Kidney (tissue), 13 donors: ENCODE measurements at regions not wholly inside any gene's neighbourhood (a gene's known extent, or its start where the extent isn't known, plus 50 kb on each side); places are given as distances from the start of the nearest gene placed in this dataset.
"Not testable (repeated sequence)": the region's sequence is repeated elsewhere in the genome, so short reads cannot be mapped to it uniquely, and the experiment has no call there.

Experiments used
- DNase-seq, 5 donors: peaks; one replicate each; pipeline ENCODE4 v3.0.0-alpha.2; 2013 to 2020
- FAIRE-seq: peaks from 2 replicates; lab custom pipeline; 2012; peaks lifted over from hg19 to GRCh38; lab: Jason Lieb, UNC
- H3K27ac ChIP-seq, 2 donors: one replicate each; pipeline ENCODE4 v1.7.0; 2013; ENCODE audit warnings: low read depth in 2 of 2, low read length in 2 of 2, inconsistent platforms in 1 of 2
- H3K27me3 ChIP-seq: one replicate; pipeline ENCODE4 v1.7.1; 2013; ENCODE audit warnings: low read length, inconsistent platforms; ENCODE audit not compliant: control insufficient read depth, insufficient read depth
- H3K36me3 ChIP-seq, 3 donors: one replicate each; pipeline versions ENCODE4 v1.7.0 to v1.7.1; 2013; ENCODE audit warnings: low read length in 3 of 3, control low read depth in 1 of 3, inconsistent platforms in 1 of 3; ENCODE audit not compliant: insufficient read depth in 3 of 3, control insufficient read depth in 2 of 3
- H3K4me1 ChIP-seq, 3 donors: one replicate each; pipeline versions ENCODE4 v1.7.0 to v1.7.1; 2013; ENCODE audit warnings: low read length in 3 of 3, inconsistent platforms in 1 of 3, low read depth in 1 of 3; ENCODE audit not compliant: control insufficient read depth in 2 of 3, insufficient read depth in 2 of 3
- H3K4me3 ChIP-seq, 3 donors: one replicate each; pipeline versions ENCODE4 v1.7.0 to v1.8.1; 2013; ENCODE audit warnings: low read length in 3 of 3, control low read depth in 1 of 3, inconsistent platforms in 1 of 3
- H3K9ac ChIP-seq, 3 donors: one replicate each; pipeline versions ENCODE4 v1.7.0 to v1.7.1; 2013; ENCODE audit warnings: low read length in 3 of 3, control low read depth in 1 of 3, inconsistent platforms in 1 of 3
- H3K9me3 ChIP-seq, 3 donors: one replicate each; pipeline versions ENCODE4 v1.7.0 to v1.7.1; 2013; ENCODE audit warnings: low read length in 3 of 3, control low read depth in 1 of 3, inconsistent platforms in 1 of 3; ENCODE audit not compliant: control insufficient read depth in 2 of 3, insufficient read depth in 1 of 3
- intact Hi-C: fragments of 100-400 bp; cut with DNase I; formaldehyde crosslinking; loops from one replicate; pipeline ENCODE4 v1.11.1; 2022
- TF ChIP-seq, protein P1 (sequence below): IDR thresholded peaks from 3 replicates; pipeline ENCODE4 v1.5.1; 2012; ENCODE audit warnings: mild to moderate bottlenecking, moderate library complexity, borderline replicate concordance; ENCODE audit not compliant: insufficient read depth; ENCODE audit errors: extremely low read depth
- donor health status: control.
- donor health status: control.
- donor health status: control.
- donor health status: control.
- donor health status: control.
- donor health status: DM: yes; HTN: yes; CAD: no.
- donor health status: Normal renal cell carcinoma (clear cell type).

DNA sequence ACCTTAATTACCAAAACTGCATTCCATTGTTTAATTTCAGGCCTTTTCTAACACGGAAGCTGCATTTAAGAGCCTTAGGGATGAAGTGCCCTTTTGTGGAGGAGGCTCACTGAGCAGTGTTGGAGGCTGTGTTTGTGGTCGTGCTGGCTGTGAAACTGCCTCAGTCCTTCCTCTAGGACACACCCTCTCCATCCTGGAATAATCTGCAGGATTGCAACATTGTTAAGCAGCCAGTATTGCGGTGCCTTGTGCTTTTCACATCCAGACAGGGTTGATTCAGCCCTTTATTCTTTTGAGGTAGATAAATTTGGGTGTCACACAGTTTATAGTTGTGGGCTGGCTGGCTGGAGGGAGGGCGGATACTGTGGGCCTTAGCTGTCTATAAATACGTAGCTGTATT lies 141.6 kb downstream of the CDRT15L2 start:
- no peak for FAIRE-seq
- no peak overlapping the region for H3K9ac ChIP-seq
- no peaks in the 10 kb centered on the region for H3K36me3 ChIP-seq
- no peaks in the 10 kb centered on the region for H3K9me3 ChIP-seq
- no peak for DNase-seq
- no peaks in the 10 kb centered on the region for H3K27me3 ChIP-seq
- H3K4me1 ChIP-seq, result no peaks in the 10 kb centered on the region
- no peak overlapping the region for H3K27ac ChIP-seq
- TF ChIP-seq, protein P1, sequence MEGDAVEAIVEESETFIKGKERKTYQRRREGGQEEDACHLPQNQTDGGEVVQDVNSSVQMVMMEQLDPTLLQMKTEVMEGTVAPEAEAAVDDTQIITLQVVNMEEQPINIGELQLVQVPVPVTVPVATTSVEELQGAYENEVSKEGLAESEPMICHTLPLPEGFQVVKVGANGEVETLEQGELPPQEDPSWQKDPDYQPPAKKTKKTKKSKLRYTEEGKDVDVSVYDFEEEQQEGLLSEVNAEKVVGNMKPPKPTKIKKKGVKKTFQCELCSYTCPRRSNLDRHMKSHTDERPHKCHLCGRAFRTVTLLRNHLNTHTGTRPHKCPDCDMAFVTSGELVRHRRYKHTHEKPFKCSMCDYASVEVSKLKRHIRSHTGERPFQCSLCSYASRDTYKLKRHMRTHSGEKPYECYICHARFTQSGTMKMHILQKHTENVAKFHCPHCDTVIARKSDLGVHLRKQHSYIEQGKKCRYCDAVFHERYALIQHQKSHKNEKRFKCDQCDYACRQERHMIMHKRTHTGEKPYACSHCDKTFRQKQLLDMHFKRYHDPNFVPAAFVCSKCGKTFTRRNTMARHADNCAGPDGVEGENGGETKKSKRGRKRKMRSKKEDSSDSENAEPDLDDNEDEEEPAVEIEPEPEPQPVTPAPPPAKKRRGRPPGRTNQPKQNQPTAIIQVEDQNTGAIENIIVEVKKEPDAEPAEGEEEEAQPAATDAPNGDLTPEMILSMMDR, result no peak
- intact Hi-C loops, result no loop called here
- no peak overlapping the region for H3K4me3 ChIP-seq

DNA sequence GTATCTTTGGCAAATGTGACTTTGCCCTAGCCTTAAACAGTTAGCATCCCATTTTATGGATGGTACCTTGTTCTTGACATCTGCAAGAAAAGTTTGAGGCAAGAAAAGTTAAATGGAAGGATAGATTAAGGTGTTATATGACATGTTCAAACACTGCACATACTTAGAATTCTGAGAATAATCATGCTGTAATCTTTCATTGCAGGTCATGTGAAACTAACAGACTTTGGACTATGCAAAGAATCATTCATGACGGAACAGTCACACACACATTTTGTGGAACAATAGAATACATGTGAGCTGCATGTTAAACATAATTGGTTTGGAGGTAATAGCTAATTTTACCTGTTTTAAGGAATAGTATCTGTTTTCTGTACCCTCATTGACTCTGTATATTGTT lies 144.9 kb downstream of the CDRT15L2 start:
- H3K27ac ChIP-seq, H3K4me3 ChIP-seq, DNase-seq, intact Hi-C loops, H3K36me3 ChIP-seq, FAIRE-seq, H3K27me3 ChIP-seq, H3K9me3 ChIP-seq, H3K9ac ChIP-seq, H3K4me1 ChIP-seq: not testable (repeated sequence)

DNA sequence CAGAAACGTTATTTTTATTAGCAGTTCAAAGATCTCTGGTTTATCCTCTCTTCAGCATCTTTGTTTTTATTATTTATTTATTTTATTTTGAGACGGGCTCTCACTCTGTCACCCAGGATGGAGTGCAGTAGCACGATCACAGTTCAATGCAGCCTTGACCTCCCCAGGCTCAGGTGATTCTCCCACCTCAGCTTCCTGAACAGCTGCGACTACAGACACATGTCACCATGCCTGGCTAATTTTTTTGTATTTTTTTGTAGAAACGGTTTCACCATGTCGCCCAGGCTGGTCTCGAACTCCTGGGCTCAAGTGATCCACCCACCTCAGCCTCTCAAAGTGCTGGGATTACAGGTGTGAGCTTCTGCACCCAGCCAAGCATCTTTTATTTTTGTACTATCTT lies 147.7 kb downstream of the CDRT15L2 start:
- H3K27ac ChIP-seq, H3K36me3 ChIP-seq, H3K9ac ChIP-seq, H3K9me3 ChIP-seq, intact Hi-C loops, DNase-seq, H3K4me1 ChIP-seq, FAIRE-seq, H3K4me3 ChIP-seq, H3K27me3 ChIP-seq: not testable (repeated sequence)

DNA sequence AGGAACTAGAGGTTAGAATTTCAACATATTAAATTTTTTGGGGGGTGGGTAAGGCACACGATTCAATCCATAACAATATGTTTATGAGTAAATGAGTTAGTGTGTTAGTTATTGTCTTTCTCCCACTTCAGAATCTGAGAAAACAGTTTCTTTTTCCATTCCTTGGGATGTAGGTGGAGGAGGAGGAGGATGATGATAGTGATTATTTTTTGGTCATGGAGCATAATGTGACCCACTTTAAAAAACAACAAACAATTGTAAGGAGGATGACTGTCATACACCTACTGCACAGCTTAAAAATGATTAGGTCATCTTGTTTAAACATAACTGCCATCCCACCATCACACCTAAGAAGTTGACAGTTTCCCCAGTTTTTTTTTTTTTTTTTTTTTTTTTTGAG lies 148.7 kb downstream of the CDRT15L2 start:
- Histone ChIP-seq H3K9me3 (no peaks in the 10 kb centered on the region), H3K27ac (no peak overlapping the region), H3K4me1 (no peaks in the 10 kb centered on the region), H3K9ac (no peak overlapping the region), H3K36me3 (no peaks in the 10 kb centered on the region), H3K27me3 (no peaks in the 10 kb centered on the region), H3K4me3 (no peak overlapping the region)
- DNase-seq, result no peak
- FAIRE-seq, result no peak
- intact Hi-C loops, result no loop called here
- TF ChIP-seq, protein P1, result no peak

DNA sequence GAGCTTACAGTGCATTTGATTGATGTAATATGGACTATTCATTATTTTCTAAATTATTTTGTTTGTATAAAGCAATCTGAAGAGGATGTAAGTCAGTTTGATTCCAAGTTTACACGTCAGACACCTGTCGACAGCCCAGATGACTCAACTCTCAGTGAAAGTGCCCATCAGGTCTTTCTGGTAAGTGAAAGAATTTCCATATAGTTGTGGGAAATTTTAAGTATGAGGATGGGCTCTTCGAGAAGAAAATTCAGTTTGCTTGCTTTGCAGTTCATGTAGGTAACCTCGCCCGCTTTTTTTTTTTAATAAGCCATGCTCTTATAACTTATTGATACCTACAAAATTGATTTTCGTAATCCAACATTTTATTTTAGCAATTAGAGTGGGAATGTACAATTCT lies 151.6 kb downstream of the CDRT15L2 start:
- H3K27ac ChIP-seq, FAIRE-seq, H3K36me3 ChIP-seq, H3K9ac ChIP-seq, H3K27me3 ChIP-seq, H3K9me3 ChIP-seq, H3K4me1 ChIP-seq, H3K4me3 ChIP-seq, DNase-seq, intact Hi-C loops: not testable (repeated sequence)
